ENCODE measurements at regions not wholly inside any gene's neighbourhood (a gene's known extent, or its start where the extent isn't known, plus 50 kb on each side); places are given as distances from the start of the nearest gene placed in this dataset.

- no peak for DNase-seq
- Mint-ChIP-seq H3K36me3 (ENCODE audit: low read depth) (no peaks in the 10 kb centered on the region), H3K4me1 (ENCODE audit: low read depth) (no peaks in the 10 kb centered on the region), H3K9me3 (no peaks in the 10 kb centered on the region), H3K4me3 (no peak overlapping the region), H3K27ac (no peak overlapping the region), H3K27me3 (ENCODE audit: low read depth) (no peaks in the 10 kb centered on the region)
- CTCF ChIA-PET: no interaction called here
- intact Hi-C loops (cut with micrococcal nuclease): no loop called here
Measured at GRCh38 chr3:151024339-151024738, 51.8 kb upstream of the CLRN1 start.

- CTCF ChIA-PET: interaction anchor here (1.0 kb wide), 1 partner anchor 94 kb away, joined by 4 read pairs; no protein-coding TSS in a partner anchor
- Mint-ChIP-seq H3K4me3 (no peak overlapping the region), H3K9me3 (no peaks in the 10 kb centered on the region), H3K27me3 (ENCODE audit: low read depth) (no peaks in the 10 kb centered on the region), H3K4me1 (ENCODE audit: low read depth) (no peaks in the 10 kb centered on the region), H3K36me3 (ENCODE audit: low read depth) (no peaks in the 10 kb centered on the region), H3K27ac (no peak overlapping the region)
- no peak for DNase-seq
- intact Hi-C loops (cut with micrococcal nuclease): no loop called here
Measured at GRCh38 chr3:151034303-151034702, 51.2 kb upstream of the MED12L start.

- H3K9me3 Mint-ChIP-seq: no peaks in the 10 kb centered on the region
- CTCF ChIA-PET: no interaction called here
- H3K36me3 Mint-ChIP-seq (ENCODE audit: low read depth): no peaks in the 10 kb centered on the region
- no peak overlapping the region for H3K4me3 Mint-ChIP-seq
- H3K4me1 Mint-ChIP-seq (ENCODE audit: low read depth): no peaks in the 10 kb centered on the region
- DNase-seq: no peak
- no peaks in the 10 kb centered on the region for H3K27me3 Mint-ChIP-seq (ENCODE audit: low read depth)
- no peak overlapping the region for H3K27ac Mint-ChIP-seq
- intact Hi-C loops (cut with micrococcal nuclease): no loop called here
Measured at GRCh38 chr3:151035072-151035471, 50.4 kb upstream of the MED12L start.

Data from activated naive CD4-positive, alpha-beta T cell treated with anti-CD3 and anti-CD28 coated beads for 36 hours (primary cell).